K562 (cell line): ENCODE measurements at regions not wholly inside any gene's neighbourhood (a gene's known extent, or its start where the extent isn't known, plus 50 kb on each side); places are given as distances from the start of the nearest gene placed in this dataset.
A peak's percentile ranks its signal among the peaks of the same experiment; 100 is the strongest.

Source experiments
- ATAC-seq: fragments of 200-7000 bp; cut with Tn5 transposase; 3 replicates; pipeline ENCODE4 v1.9.1; 2020; ENCODE audit warnings: moderate library complexity
- BruUV-seq: library from RNA; stranded (reverse); fragments of 400-500 nt; replicated peaks from 2 replicates; lab custom pipeline; 2021; lab: Mats Ljungman, UMichigan
- CTCF ChIA-PET: fragments of 300-600 bp; formaldehyde crosslinking; extraction: SDS; loops from one replicate; lab custom pipeline; 2021; ENCODE audit warnings: low intra/inter-chr PET ratio; lab: Yijun Ruan, JAX
- POLR2A ChIA-PET: fragments of 300-600, 350-650 bp; sonication (Branson Sonifier 250); formaldehyde crosslinking; extraction: SDS; loops from one replicate; lab custom pipeline; 2021; ENCODE audit warnings: antibody characterized with exemption, inconsistent platforms; lab: Yijun Ruan, JAX
- DNase-seq, 4 experiments: peaks; one replicate each; pipeline versions ENCODE4 v3.0.0 to v3.0.0-alpha.2; 2011 to 2018; ENCODE audit warnings: low spot score in 3 of 4, mixed read lengths in 3 of 4; ENCODE audit errors: extremely low read depth in 1 of 4
- FAIRE-seq: peaks from 2 replicates; lab custom pipeline; 2011; peaks lifted over from hg19 to GRCh38; lab: Jason Lieb, UNC
- H2AFZ ChIP-seq: 2 replicates; pipeline ENCODE4 v1.6.0; 2011; ENCODE audit warnings: low read depth, low read length, control low read depth, inconsistent platforms
- H3K27ac ChIP-seq: fragments of 200-600 bp; 3 replicates; pipeline ENCODE4 v1.8.0; 2011; ENCODE audit warnings: low read depth, mild to moderate bottlenecking, control low read depth, inconsistent platforms, low read length, moderate library complexity, mixed read lengths; ENCODE audit errors: extremely low read depth
- H3K27me3 ChIP-seq, 2 experiments: fragments of 300-600 bp in 1 of 2; 2 replicates in 1 of 2; 3 replicates in 1 of 2; pipeline versions ENCODE4 v1.6.0 to v1.8.0; 2011; ENCODE audit warnings: inconsistent platforms in 2 of 2, low read length in 2 of 2, mild to moderate bottlenecking in 1 of 2, mixed read lengths in 1 of 2, moderate library complexity in 1 of 2; ENCODE audit not compliant: control insufficient read depth in 2 of 2, insufficient read depth in 2 of 2
- H3K36me3 ChIP-seq: fragments of 300-600 bp; 3 replicates; pipeline ENCODE4 v1.8.0; 2011; ENCODE audit warnings: mild to moderate bottlenecking, low read length, inconsistent platforms; ENCODE audit not compliant: control insufficient read depth, insufficient read depth
- H3K4me1 ChIP-seq, 2 experiments: fragments of 200-600 bp in 1 of 2; replicated peaks in 1 of 2; 2 replicates in 1 of 2; 3 replicates in 1 of 2; pipeline versions ENCODE4 v1.5.1 to v1.8.0; 2011; ENCODE audit warnings: inconsistent platforms in 2 of 2, low read length in 2 of 2, mild to moderate bottlenecking in 1 of 2, mixed read lengths in 1 of 2, moderate library complexity in 1 of 2; ENCODE audit not compliant: control insufficient read depth in 2 of 2, insufficient read depth in 2 of 2
- H3K4me2 ChIP-seq: 2 replicates; pipeline ENCODE4 v1.6.1; 2011; ENCODE audit warnings: low read length, control low read depth, inconsistent platforms, mixed read lengths; ENCODE audit not compliant: insufficient read depth
- H3K4me3 ChIP-seq: fragments of 200-600 bp; sonication (generic), shearing (Covaris generic); 2 replicates; pipeline ENCODE4 v1.5.1; 2016; ENCODE audit warnings: control low read depth, inconsistent platforms
- H3K79me2 ChIP-seq: fragments of 200-600 bp; 3 replicates; pipeline ENCODE4 v1.8.0; 2011; ENCODE audit warnings: low read length, inconsistent platforms; ENCODE audit not compliant: control insufficient read depth, insufficient read depth
- H3K9ac ChIP-seq, 2 experiments: 2 replicates each; pipeline versions ENCODE4 v1.6.0 to v1.6.1; 2011; ENCODE audit warnings: low read depth in 2 of 2, low read length in 2 of 2, control low read depth in 1 of 2, inconsistent platforms in 1 of 2, mild to moderate bottlenecking in 1 of 2, mixed read lengths in 1 of 2; ENCODE audit not compliant: insufficient read depth in 1 of 2
- H3K9me1 ChIP-seq: one replicate; pipeline ENCODE4 v1.6.0; 2011; ENCODE audit warnings: inconsistent platforms, mild to moderate bottlenecking, low read length, moderate library complexity; ENCODE audit not compliant: control insufficient read depth, insufficient read depth
- H3K9me3 ChIP-seq: replicated peaks from 2 replicates; pipeline ENCODE4 v1.5.1; 2011; ENCODE audit warnings: low read depth, low read length, inconsistent platforms; ENCODE audit not compliant: control insufficient read depth, insufficient read depth
- H4K20me1 ChIP-seq: replicated peaks from 2 replicates; pipeline ENCODE4 v1.6.1; 2011; ENCODE audit warnings: low read length, inconsistent platforms, mixed read lengths; ENCODE audit not compliant: control insufficient read depth, insufficient read depth
- BRF1 ChIP-seq: IDR thresholded peaks from 3 replicates; pipeline ENCODE4 v1.6.1; 2011; ENCODE audit warnings: borderline replicate concordance, mild to moderate bottlenecking; ENCODE audit not compliant: insufficient read length; ENCODE audit errors: extremely low read depth
- CCAR2 ChIP-seq: fragments of 200-400 bp; formaldehyde crosslinking; IDR thresholded peaks from 2 replicates; pipeline ENCODE4 v1.6.1; 2017; ENCODE audit warnings: mild to moderate bottlenecking, low read depth, low read length
- CGGBP1 ChIP-seq: fragments of 250-450 bp; sonication (Bioruptor Pico); IDR thresholded peaks from 2 replicates; pipeline ENCODE4 v1.9.0; 2021; ENCODE audit warnings: mild to moderate bottlenecking
- KLF16 ChIP-seq: IDR thresholded peaks from 2 replicates; pipeline ENCODE4 v1.6.1; 2016; ENCODE audit warnings: antibody characterized with exemption
- MAX ChIP-seq: sonication (generic); formaldehyde crosslinking; IDR thresholded peaks from 2 replicates; pipeline ENCODE4 v1.9.0; 2022; ENCODE audit warnings: mild to moderate bottlenecking, missing genetic modification reagents
- MXD1 ChIP-seq: fragments of 250-450 bp; sonication (Bioruptor Pico); IDR thresholded peaks from 2 replicates; pipeline ENCODE4 v1.8.0; 2021; ENCODE audit warnings: borderline replicate concordance, mild to moderate bottlenecking, moderate library complexity; ENCODE audit not compliant: poor library complexity, severe bottlenecking
- RUNX1 ChIP-seq: sonication (generic); IDR thresholded peaks from 2 replicates; pipeline ENCODE4 v1.6.1; 2016; ENCODE audit warnings: antibody characterized with exemption, low read depth
- SREBF1 ChIP-seq: fragments of 150-350 bp; IDR thresholded peaks from 2 replicates; pipeline ENCODE4 v1.6.1; 2014; ENCODE audit warnings: antibody characterized with exemption, low read depth, low read length, borderline replicate concordance
- SREBF2 ChIP-seq: sonication (generic); formaldehyde crosslinking; IDR thresholded peaks from 2 replicates; pipeline ENCODE4 v1.4.0; 2020; ENCODE audit warnings: mild to moderate bottlenecking, missing genetic modification reagents
- WGBS: fragments of 100-300 bp; shearing (Covaris generic); methylation state at CpG from one replicate; pipeline ENCODE4 v1.1.6; 2016; ENCODE audit warnings: low coverage, mixed read lengths; ENCODE audit not compliant: insufficient coverage; ENCODE audit errors: missing lambda C conversion rate; 5-methylcytosine and 5-hydroxymethylcytosine counted together
- in situ Hi-C: fragments of 300-500 bp; cut with MboI; formaldehyde crosslinking; loops from 4 replicates; pipeline ENCODE4 v1.15.0; 2018; ENCODE audit warnings: inconsistent platforms, mixed read lengths
- intact Hi-C: fragments of 100-400 bp; cut with micrococcal nuclease; formaldehyde crosslinking; loops from 2 replicates; pipeline ENCODE4 v1.14.2; 2022

GRCh38 chr2:145623136-145623535 is 1103.2 kb upstream of the ZEB2 start:
- Histone ChIP-seq H4K20me1 (no peaks in the 10 kb centered on the region), H3K9me3 (no peaks in the 10 kb centered on the region), H3K9me1 (no peaks in the 10 kb centered on the region), H2AFZ (peak overlapping the region; percentile 69), H3K9ac (no peak overlapping the region), H3K36me3 (no peaks in the 10 kb centered on the region), H3K27ac (no peak overlapping the region), H3K79me2 (no peaks in the 10 kb centered on the region), H3K4me1 (no peaks in the 10 kb centered on the region), H3K4me2 (no peak overlapping the region), H3K27me3 (no peaks in the 10 kb centered on the region), H3K4me3 (no peak overlapping the region)
- intact Hi-C loops (no loop called here), in situ Hi-C loops (no loop called here)
- no TSS peak for BruUV-seq
- POLR2A ChIA-PET: no interaction called here
- ATAC-seq (no peak), DNase-seq (no peak), FAIRE-seq (no peak)
- WGBS: 60% methylated on average over 3 of the region's 3 CpGs
- no peak for TF ChIP-seq KLF16
- no peak for TF ChIP-seq BRF1
- no peak for TF ChIP-seq RUNX1
- TF ChIP-seq CGGBP1 (CRISPR knock-in tag): no peak
- TF ChIP-seq SREBF2 (CRISPR knock-in tag): no peak
- no peak for TF ChIP-seq MAX
- no peak for TF ChIP-seq CCAR2
- TF ChIP-seq MXD1: no peak
- no peak for TF ChIP-seq SREBF1
- CTCF ChIA-PET: no interaction called here
